ENCODE measurements at regions not wholly inside any gene's neighbourhood (a gene's known extent, or its start where the extent isn't known, plus 50 kb on each side); places are given as distances from the start of the nearest gene placed in this dataset.

DNA sequence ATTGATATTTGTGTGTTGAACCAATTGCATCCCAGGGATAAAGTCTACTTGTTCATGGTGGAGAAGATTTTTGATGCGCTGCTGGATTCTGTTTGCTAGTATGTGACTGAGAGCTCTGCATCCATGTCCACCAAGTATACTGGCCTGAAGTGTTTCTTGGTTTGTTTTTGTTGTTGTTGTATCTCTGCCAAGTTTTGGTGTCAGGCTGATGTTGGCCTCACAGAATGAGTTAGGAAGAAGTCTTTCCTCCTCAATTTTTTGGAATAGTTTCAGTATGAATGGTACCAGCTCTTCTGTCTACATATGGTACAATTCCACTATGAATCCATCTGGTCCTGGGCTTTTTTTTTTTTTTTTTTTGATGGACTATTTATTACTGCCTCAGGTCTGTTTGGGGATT lies 50.9 kb upstream of the OSTN start:
- TF ChIP-seq, protein P1, sequence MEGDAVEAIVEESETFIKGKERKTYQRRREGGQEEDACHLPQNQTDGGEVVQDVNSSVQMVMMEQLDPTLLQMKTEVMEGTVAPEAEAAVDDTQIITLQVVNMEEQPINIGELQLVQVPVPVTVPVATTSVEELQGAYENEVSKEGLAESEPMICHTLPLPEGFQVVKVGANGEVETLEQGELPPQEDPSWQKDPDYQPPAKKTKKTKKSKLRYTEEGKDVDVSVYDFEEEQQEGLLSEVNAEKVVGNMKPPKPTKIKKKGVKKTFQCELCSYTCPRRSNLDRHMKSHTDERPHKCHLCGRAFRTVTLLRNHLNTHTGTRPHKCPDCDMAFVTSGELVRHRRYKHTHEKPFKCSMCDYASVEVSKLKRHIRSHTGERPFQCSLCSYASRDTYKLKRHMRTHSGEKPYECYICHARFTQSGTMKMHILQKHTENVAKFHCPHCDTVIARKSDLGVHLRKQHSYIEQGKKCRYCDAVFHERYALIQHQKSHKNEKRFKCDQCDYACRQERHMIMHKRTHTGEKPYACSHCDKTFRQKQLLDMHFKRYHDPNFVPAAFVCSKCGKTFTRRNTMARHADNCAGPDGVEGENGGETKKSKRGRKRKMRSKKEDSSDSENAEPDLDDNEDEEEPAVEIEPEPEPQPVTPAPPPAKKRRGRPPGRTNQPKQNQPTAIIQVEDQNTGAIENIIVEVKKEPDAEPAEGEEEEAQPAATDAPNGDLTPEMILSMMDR (IDR thresholded peaks at IDR 0.05): no peak

DNA sequence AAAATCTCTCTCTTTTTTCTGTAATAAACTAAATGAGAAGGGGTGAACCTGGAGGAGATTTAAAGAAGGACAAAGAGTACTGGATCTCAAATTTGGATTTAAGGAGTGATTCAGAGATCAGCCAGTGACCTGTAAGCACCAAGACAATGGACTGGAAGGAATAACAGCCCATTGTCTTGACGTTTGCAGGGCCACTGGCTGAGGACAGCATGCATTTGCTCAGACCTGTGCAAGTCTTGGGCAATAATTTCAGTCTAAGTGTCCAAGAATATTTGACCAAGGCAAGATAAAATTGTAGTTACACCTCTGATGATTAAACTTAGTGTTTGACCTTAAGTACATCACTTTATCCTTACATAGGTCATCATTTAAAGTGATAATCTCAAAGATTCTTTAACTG lies 55.8 kb upstream of the OSTN start:
- TF ChIP-seq, protein P1 (IDR thresholded peaks at IDR 0.05): no peak

DNA sequence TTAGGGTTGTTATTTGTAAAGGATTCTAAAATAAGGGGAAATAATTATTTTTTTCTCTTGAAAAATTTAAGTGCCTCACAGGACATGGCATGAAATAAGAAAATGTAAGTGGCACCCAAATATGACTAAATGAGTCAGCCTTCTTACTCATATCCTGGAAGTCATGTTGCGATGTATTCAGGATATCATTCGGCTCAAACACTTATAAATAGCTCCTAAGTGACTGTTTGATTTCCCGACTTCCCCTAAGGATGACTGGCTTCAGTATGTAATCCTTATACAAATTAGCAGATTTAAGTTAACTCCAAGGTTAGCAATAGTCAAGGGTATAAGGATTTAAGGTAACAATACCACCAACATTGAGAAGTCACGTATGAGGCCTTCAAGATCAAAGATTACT lies 57.3 kb upstream of the OSTN start:
- TF ChIP-seq, protein P1 (IDR thresholded peaks at IDR 0.05): no peak

DNA sequence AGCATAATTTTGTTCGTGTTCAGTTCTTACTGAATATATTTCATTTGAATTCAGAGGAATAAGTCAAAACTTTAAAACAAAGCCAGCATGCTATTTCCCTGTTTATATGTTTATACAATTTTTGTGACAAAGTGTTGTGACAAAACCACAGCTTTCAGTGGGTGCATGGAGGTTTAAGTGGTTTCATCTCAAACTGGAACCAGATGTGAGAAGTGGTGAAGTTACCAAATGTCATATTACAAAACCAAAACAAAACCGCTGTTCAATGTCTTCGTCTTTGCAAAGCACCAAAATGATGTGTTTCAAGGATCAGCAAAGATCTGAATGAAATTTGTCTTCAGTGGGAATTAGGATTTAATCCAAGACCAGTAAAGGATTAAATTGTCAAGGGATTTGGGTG lies 59.3 kb upstream of the OSTN start:
- TF ChIP-seq, protein P1 (IDR thresholded peaks at IDR 0.05): no peak

DNA sequence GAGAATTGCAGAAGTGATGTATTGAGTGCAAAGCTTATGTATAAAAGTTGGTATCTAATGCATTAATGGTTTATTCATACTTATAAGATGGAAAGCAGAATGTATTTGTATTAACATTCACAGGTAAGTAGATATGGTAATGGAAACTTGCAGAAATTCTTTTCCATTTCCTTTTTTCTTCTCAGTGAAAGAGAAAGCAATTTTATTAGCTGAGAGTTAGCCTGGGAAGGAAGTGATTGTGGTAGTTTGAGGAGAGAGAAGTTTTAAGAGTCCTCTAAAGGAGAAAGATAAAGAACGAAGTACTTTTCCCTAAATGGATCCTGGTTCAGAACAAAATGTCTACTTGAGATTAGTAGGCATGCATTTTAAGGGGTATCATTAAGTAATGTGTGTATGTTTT lies 60.1 kb upstream of the OSTN start:
- TF ChIP-seq, protein P1 (IDR thresholded peaks at IDR 0.05): no peak

DNA sequence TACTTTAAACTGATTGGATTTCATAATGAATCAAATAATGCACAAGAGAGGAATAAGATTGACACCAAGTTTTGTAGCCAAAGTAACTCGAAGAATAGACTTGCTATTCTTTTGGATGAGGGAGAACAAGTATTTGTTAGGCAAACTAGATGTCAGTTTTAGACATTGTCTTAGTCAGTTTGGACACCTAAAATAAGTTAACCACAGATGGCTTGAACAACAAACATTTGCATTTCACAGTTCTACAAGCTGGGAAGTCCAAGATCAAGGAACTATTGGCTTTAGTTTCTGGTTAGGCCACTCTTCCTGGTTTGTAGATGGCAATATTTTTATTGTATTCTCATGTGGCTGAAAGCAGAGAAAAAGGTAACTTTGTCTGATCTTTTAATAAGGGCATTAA lies 61.3 kb upstream of the OSTN start:
- TF ChIP-seq, protein P1 (IDR thresholded peaks at IDR 0.05): no peak

DNA sequence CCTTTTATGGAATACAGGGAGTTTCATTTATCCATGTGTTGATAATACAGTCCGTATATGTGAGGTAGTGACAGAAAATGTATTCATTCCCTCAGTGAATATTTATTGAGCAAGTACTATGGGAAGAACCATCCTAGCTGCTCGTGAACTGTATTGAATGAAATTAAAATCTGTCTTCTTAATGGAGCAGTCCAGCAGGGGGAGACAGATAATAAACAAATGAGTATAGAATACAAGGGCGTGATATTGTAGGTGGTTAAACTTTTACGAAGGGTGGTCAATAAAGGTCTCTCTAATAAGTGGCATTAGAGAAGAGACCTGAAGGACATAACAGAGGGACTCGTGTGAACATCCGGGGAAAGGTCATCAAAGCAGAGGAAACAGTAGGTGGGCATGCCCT lies 62.7 kb upstream of the OSTN start:
- TF ChIP-seq, protein P1 (IDR thresholded peaks at IDR 0.05): peak; percentile 44; the same call in 1 of the 2 replicates

DNA sequence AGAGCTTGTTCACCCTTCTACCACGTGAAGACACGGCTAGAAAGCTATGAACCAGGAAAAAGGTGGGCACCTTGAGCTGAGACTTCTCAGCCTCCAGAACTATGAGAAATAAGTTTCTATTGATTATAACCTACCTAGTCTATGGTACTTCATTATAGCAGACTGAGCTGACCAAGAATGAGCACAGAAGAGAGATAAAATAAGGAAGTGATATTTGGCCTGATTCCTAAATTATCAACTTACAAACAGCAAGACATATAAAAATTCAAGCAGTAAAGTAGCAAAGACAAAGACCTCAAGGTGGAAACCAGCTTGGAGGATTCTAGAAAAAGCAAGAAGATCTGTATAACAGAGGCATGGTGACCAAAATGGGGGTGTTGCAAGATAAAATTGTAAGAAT lies 63.9 kb upstream of the OSTN start:
- TF ChIP-seq, protein P1 (IDR thresholded peaks at IDR 0.05): no peak

Data from LNCAP (cell line).